Ovary (tissue), 7 donors: ENCODE measurements at regions not wholly inside any gene's neighbourhood (a gene's known extent, or its start where the extent isn't known, plus 50 kb on each side); places are given as distances from the start of the nearest gene placed in this dataset.

Experiments used
- DNase-seq, 5 donors: peaks; one replicate each; pipeline ENCODE4 v3.0.0-alpha.2; 2019 to 2020
- H3K27ac ChIP-seq, 2 donors: fragments of 200-600 bp; one replicate each; pipeline versions ENCODE4 v1.5.1 to v1.8.0; 2019 to 2022
- H3K27me3 ChIP-seq: fragments of 200-600 bp; one replicate; pipeline ENCODE4 v1.8.0; 2022
- H3K36me3 ChIP-seq: fragments of 200-600 bp; sonication (generic); one replicate; pipeline ENCODE4 v1.5.1; 2019
- H3K4me1 ChIP-seq: one replicate; pipeline ENCODE4 v1.8.1; 2013; ENCODE audit warnings: mild to moderate bottlenecking, moderate library complexity; ENCODE audit not compliant: insufficient read depth
- H3K4me3 ChIP-seq: fragments of 200-600 bp; sonication (generic); one replicate; pipeline ENCODE4 v1.5.1; 2017
- H3K9me3 ChIP-seq, 2 donors: fragments of 200-600 bp in 1 of 2; sonication (generic) in 1 of 2; one replicate each; pipeline versions ENCODE4 v1.5.1 to v1.8.1; 2013 to 2019; ENCODE audit warnings: mild to moderate bottlenecking in 1 of 2, moderate library complexity in 1 of 2
- EP300 ChIP-seq: sonication (generic); formaldehyde crosslinking; IDR thresholded peaks from one replicate; pipeline ENCODE4 v1.6.1; 2017; ENCODE audit warnings: antibody characterized with exemption
- POLR2A ChIP-seq: fragments of 450-650 bp; IDR thresholded peaks from one replicate; pipeline ENCODE4 v1.6.1; 2017; ENCODE audit warnings: antibody characterized with exemption, mild to moderate bottlenecking, moderate library complexity
- WGBS, 3 donors: extraction: QIAGEN DNeasy Blood & Tissue Kit in 1 of 3; methylation state at CpG; one replicate each; pipeline versions ENCODE4 v1.1.5 to v1.1.7; 2013 to 2017; 5-methylcytosine and 5-hydroxymethylcytosine counted together
- intact Hi-C, 4 donors: fragments of 100-400 bp; cut with DNase I; formaldehyde crosslinking; loops; one replicate each; pipeline versions ENCODE4 v1.11.0 to v1.15.1; 2022 to 2023
- TF ChIP-seq, protein P1 (sequence below), 3 donors: fragments of 450-650 bp in 2 of 3; fragments of 200-600 bp in 1 of 3; IDR thresholded peaks; one replicate each; pipeline versions ENCODE4 v1.5.1 to v1.8.0; 2016 to 2022; ENCODE audit warnings: antibody characterized with exemption in 3 of 3, mild to moderate bottlenecking in 1 of 3
- donor health status: DM: no; HTN: no; CAD: no; lungs with moderate emphysema.
- donor health status: DM: no; HTN: no; CAD: no.
- donor health status: Bipolar disorder and iron deficiency.
- donor health status: DM: no; HTN: no; CAD: no.
- donor health status: DM: yes; HTN: yes; CAD: no.

DNA sequence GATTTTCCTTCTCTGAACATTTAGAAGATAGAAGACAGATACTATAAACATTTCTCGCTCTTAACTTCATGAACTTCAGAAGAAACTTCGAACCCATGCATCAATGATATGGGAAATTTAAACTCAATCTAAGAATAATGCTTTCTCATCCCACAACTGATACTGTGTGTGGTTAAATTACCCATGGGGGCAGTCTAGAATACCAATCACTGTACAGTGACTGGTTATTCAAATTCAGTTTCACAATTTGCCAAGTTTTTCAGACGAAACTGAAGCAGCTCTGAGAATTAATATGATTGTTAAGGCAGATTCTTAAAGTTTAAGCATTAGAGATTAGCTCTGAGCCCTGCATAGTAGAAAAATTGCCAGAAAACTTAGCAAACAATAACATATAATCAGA is 431.0 kb downstream of the SH3GL2 start:
- intact Hi-C loops: no loop called here
- Histone ChIP-seq H3K27me3 (no peaks in the 10 kb centered on the region), H3K4me1 (no peaks in the 10 kb centered on the region), H3K36me3 (no peaks in the 10 kb centered on the region), H3K27ac (no peak overlapping the region), H3K4me3 (no peak overlapping the region), H3K9me3 (no peaks in the 10 kb centered on the region)
- TF ChIP-seq EP300: no peak
- TF ChIP-seq, protein P1, sequence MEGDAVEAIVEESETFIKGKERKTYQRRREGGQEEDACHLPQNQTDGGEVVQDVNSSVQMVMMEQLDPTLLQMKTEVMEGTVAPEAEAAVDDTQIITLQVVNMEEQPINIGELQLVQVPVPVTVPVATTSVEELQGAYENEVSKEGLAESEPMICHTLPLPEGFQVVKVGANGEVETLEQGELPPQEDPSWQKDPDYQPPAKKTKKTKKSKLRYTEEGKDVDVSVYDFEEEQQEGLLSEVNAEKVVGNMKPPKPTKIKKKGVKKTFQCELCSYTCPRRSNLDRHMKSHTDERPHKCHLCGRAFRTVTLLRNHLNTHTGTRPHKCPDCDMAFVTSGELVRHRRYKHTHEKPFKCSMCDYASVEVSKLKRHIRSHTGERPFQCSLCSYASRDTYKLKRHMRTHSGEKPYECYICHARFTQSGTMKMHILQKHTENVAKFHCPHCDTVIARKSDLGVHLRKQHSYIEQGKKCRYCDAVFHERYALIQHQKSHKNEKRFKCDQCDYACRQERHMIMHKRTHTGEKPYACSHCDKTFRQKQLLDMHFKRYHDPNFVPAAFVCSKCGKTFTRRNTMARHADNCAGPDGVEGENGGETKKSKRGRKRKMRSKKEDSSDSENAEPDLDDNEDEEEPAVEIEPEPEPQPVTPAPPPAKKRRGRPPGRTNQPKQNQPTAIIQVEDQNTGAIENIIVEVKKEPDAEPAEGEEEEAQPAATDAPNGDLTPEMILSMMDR (IDR thresholded peaks at IDR 0.05): no peak
- TF ChIP-seq POLR2A: no peak
- 72 to 85% (median 75%) methylated on average over 3 of the region's 3 CpGs for WGBS, 3 donors
- no peak for DNase-seq

DNA sequence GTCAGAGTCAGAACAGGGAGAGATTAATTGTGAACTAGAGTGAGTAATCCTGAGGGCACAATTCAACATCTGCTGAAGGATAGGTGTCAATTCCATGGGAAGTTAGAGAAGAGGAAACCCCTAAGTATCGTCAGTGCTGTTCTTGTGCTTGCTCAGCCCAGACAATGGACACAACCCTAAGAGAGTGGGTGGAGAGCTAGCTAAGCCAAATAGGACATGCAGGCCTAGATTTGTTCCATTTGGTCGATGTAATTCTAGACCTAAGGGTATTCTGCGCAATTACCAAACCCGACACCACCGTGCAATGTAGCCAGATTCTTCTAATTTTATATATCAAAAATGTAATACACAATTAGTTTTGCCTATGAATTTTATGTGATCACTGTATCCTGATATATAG is 431.6 kb downstream of the SH3GL2 start:
- Histone ChIP-seq H3K36me3 (no peaks in the 10 kb centered on the region), H3K27me3 (no peaks in the 10 kb centered on the region), H3K4me1 (no peaks in the 10 kb centered on the region), H3K4me3 (no peak overlapping the region), H3K27ac (no peak overlapping the region), H3K9me3 (no peaks in the 10 kb centered on the region)
- intact Hi-C loops: no loop called here
- no peak for TF ChIP-seq POLR2A
- TF ChIP-seq EP300: no peak
- TF ChIP-seq, protein P1 (IDR thresholded peaks at IDR 0.05): no peak
- DNase-seq: no peak
- WGBS, 3 donors: 67 to 93% (median 93%) methylated on average over 5 of the region's 5 CpGs

DNA sequence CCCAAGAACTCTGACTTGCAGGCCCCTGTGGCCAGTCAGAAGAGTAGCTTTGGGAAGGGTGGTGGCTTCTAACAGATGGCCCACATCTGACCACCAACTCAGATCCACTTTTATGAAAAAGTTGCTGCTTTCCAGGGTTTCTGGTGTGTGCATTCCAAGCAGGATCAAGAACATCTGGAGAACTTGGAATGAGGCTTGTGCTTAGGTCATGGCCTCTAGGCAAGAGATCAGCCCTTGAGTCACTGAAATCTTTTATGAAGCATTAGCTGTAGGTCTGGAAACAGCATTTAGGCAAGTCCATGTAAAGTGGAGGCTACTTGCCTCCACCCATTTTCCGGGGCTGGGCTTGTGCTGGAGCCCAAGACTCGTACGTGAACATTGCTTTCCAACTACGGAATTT is 433.3 kb downstream of the SH3GL2 start:
- Histone ChIP-seq H3K4me1 (no peaks in the 10 kb centered on the region), H3K27ac (no peak overlapping the region), H3K9me3 (no peaks in the 10 kb centered on the region), H3K27me3 (no peaks in the 10 kb centered on the region), H3K36me3 (no peaks in the 10 kb centered on the region), H3K4me3 (no peak overlapping the region)
- TF ChIP-seq, protein P1 (IDR thresholded peaks at IDR 0.05): no peak
- TF ChIP-seq EP300: no peak
- TF ChIP-seq POLR2A: no peak
- DNase-seq: no peak
- intact Hi-C loops: no loop called here
- WGBS, 3 donors: 92 to 95% (median 93%) methylated on average over 4 of the region's 4 CpGs

DNA sequence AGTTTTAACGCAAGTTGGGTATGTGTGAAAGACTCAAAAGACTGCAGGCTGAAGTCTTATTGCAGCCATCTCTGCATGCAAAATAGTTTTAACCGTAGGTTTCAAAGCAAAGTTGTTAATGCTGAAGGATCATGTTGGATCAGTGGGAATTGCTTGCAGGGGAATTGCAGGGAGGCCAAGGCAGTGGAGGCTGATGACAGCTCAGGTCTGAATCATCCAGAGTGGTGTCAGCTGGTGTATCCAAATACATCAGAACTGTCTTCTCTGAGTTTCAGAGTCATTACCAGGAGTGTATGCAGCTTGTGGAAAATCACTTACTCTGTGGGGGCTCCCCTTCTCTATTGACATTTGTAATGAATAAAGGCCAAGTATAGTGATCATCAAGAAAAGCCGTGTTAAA is 435.7 kb downstream of the SH3GL2 start:
- no peak overlapping the region for H3K27ac ChIP-seq
- no peak for DNase-seq

More for the DNA sequence above, 435.7 kb downstream of the SH3GL2 start:
- Histone ChIP-seq H3K4me3 (no peak overlapping the region), H3K4me1 (no peaks in the 10 kb centered on the region), H3K36me3 (no peaks in the 10 kb centered on the region), H3K9me3 (no peaks in the 10 kb centered on the region), H3K27me3 (no peaks in the 10 kb centered on the region)
- TF ChIP-seq, protein P1 (IDR thresholded peaks at IDR 0.05): no peak
- TF ChIP-seq EP300: no peak
- no peak for TF ChIP-seq POLR2A
- WGBS, 3 donors: 66 to 77% (median 76%) methylated on average over 3 of the region's 3 CpGs
- intact Hi-C loops: no loop called here
